ENCODE measurements at regions not wholly inside any gene's neighbourhood (a gene's known extent, or its start where the extent isn't known, plus 50 kb on each side); places are given as distances from the start of the nearest gene placed in this dataset.

DNA sequence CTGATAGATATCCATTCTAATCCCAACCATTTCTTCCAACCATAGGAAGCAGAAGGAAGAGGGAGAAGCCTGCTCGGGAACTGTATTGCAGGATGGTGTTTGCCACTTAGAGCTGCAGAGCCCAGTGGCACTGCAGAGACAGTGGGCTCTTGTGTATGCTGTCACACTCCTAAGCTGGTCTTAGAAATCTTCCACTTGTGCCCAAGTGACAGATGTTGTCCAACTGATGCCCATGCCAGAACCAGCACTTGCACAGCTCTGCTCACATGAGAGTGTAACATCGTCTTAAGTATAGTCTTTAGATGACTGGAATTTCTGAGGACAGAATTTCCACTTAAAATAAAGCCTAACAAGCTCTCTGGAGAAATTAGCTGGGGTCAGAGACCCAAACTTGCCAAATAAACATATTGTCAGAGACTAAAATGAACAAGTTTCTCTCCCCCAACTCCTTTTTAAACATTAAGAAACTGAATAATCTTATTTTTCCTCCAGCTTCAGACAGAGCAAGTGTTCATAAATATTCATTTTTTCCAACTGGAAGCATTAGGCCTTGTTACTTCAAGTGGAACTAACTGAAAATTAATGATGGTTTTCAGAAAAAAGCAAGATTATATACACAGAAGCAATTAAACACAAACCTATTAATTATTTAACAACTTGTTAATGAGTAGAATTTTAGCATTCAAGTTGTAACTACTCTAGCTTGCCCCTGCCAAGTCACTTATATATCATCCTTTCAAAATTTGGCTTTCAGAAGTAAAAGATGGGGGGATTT, 577.3 kb downstream of the AJAP1 start:
- no peak for DNase-seq (ENCODE audit: low spot score)

- no peak for DNase-seq (ENCODE audit: low spot score)
Measured at GRCh38 chr1:5227114-5227513, 572.7 kb downstream of the AJAP1 start.

- DNase-seq (ENCODE audit: low spot score), result no peak
Measured at GRCh38 chr1:5225707-5226704, 571.6 kb downstream of the AJAP1 start.

GRCh38 chr1:5223206-5223605, 568.8 kb downstream of the AJAP1 start:
- DNase-seq (ENCODE audit: low spot score), result no peak

- no peak for DNase-seq (ENCODE audit: low spot score)
Measured at GRCh38 chr1:5222626-5223025, 568.2 kb downstream of the AJAP1 start.

DNA sequence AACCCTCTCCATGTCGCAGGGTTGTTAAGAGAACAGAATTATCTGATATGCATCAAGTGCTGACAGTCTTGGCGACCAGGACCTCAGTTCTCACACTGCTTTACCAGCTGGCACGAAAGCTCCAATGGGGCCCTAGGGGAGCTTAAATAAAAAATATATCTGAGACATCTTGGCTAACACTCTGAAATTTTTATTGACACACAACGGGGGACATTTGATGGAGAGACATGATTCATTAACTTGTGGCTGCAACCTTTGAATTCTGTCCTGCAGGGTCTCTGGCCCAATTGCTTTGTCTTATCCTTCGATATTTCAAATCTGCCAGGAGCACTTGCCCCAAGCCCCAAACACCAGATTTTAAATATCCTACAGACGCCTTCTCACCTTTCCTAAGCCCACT, 567.0 kb downstream of the AJAP1 start:
- no peak for DNase-seq (ENCODE audit: low spot score)

DNA sequence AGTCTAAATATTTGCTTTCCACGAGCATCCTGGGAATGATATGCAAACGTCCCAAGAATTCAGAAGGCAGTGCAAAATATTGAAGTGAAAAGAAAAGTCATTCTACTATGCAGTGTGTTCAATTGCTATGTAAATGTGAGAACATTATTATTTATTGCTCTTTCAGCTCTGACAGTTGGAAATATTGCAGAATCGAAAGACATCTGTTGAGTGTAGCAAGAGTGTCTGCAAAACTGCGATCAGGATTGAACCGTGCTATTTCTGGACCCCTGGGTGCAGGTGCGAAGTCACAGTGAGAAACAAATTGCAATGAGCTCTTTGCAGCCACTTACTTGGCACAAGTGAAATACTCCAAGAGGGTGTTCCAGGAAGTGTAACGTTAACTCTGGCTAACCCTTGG, 566.4 kb downstream of the AJAP1 start:
- no peak for DNase-seq (ENCODE audit: low spot score)

GRCh38 chr1:5220421-5220820, 566.0 kb downstream of the AJAP1 start:
- DNase-seq (ENCODE audit: low spot score), result no peak

- no peak for DNase-seq (ENCODE audit: low spot score)
Measured at GRCh38 chr1:5200006-5200405, 545.6 kb downstream of the AJAP1 start.

- no peak for DNase-seq (ENCODE audit: low spot score)
Measured at GRCh38 chr1:5198328-5198727, 543.9 kb downstream of the AJAP1 start.

GRCh38 chr1:5191470-5191869, 537.1 kb downstream of the AJAP1 start:
- DNase-seq (ENCODE audit: low spot score), result no peak

DNA sequence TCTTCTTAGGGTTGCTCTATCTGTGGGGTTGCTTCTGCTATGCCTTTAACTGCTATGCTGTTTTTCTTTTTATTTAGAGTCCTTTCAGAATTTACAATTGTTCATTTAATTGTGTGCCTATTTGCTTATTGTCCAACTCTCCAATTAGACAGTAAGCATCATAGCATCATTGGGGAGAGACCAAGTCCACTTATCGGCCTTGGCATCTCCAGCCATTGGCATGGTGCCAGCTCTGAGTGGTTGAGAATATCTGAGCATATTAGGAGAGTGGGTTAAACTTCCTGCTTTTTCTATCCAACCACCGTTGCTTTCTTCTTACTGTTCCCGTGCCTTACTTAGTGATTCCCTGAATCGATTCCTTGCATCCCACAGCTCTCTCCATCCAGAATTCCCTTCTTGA, 535.0 kb downstream of the AJAP1 start:
- DNase-seq (ENCODE audit: low spot score), result no peak

DNA sequence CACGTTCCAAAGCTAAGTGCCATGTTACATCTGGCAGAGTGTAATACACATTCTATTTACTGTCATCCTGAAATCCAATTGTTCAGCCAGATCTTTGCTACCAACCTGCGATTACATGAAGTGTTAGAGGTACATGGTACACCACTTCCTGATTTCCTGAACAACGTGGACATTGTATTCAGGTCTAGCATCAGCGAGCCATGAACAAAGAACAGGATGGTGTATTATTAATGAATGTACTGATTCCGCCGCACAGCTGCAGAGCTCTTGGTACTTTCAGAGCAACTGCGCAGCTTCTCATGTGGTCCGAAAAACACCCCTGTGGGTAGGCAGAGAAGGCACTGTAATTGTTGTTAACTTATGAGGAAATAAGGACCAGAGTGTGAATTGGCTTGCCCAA, 511.4 kb downstream of the AJAP1 start:
- DNase-seq (ENCODE audit: low spot score), result no peak

DNA sequence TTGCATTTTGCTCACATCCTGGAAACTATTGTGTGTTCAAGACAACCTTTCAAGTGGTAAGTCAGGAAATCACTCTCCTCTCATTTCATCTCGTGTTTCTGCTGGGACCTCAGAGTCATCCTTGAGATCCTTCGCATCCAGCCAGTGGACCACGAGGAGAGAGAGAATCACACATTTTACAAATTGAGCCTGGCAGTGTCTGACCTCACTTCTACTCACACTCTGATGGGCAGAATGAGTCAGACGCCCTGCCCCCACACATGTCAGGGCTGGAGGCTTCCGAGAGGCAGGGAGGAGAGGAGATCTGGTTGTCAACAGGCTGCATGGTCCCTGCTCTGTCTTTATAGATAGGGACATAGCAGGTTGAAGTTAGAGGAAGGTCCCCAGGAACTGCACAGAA, 509.7 kb downstream of the AJAP1 start:
- DNase-seq (ENCODE audit: low spot score), result peak; percentile 20

- DNase-seq (ENCODE audit: low spot score), result no peak
Measured at GRCh38 chr1:5161372-5161771, 507.0 kb downstream of the AJAP1 start.

DNA sequence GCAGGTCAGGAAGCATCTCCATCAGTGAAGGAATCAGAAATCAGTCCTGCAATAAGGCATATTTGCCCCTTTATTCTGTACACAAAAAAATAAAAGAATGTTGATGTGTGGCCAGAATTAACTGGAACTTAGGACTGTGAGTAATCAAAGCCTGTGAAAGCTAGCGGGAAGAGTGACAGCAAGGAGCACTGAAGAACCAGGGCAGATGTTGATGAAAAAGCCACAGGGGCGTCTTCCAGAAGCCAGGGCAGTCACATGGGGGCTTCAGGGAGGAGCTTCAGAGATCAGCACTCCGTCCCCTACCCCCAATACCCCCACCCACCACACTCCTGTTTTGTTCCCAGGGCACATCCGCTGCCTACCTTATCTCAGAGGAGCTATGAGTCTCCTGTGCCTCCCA, 502.8 kb downstream of the AJAP1 start:
- no peak for DNase-seq (ENCODE audit: low spot score)

- no peak for DNase-seq (ENCODE audit: low spot score)
Measured at GRCh38 chr1:5156416-5157120, 502.2 kb downstream of the AJAP1 start.

- DNase-seq (ENCODE audit: low spot score), result no peak
Measured at GRCh38 chr1:5151511-5151910, 497.1 kb downstream of the AJAP1 start.

- DNase-seq (ENCODE audit: low spot score), result no peak
Measured at GRCh38 chr1:5150191-5150590, 495.8 kb downstream of the AJAP1 start.

GRCh38 chr1:5147806-5148205, 493.4 kb downstream of the AJAP1 start:
- no peak for DNase-seq (ENCODE audit: low spot score)

DNA sequence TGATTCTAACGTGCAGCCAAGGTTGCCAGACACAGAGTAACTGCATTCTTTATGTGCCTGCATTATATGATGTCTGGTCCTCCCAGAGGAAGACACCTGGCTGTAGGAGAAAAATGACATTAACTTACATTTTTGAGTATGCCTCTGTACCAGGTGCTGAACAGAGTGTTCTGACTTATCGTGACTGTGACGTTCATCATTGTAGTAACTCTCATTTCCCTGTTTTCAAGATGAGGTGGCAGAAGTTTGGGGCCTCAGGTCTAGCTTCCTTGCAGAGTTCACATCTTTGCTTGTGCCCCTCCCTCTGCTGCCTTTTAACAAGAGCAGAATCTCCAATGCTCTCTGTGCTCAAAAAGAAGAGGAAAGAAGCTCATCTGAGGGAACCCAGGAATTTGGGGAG, 488.0 kb downstream of the AJAP1 start:
- DNase-seq (ENCODE audit: low spot score), result no peak

- DNase-seq (ENCODE audit: low spot score), result no peak
Measured at GRCh38 chr1:5141750-5142149, 487.3 kb downstream of the AJAP1 start.

DNA sequence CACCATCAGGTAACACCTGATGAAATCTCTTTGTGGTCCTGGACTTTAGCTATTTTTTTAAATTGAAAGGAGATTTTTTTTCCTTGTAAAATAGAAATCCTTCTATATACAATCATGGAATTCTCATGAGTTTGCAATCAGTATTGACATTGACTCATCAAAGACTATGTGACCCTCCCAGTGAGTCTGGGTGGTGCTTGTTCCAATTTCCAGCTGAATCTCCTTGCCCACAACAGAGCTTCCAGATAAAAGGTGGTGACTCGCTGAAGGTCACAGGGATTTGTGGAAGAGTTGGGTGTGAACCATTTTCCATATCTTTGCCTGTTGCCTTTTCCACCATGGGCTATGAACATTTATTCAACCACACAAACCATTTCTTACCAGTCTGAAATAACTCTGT, 486.6 kb downstream of the AJAP1 start:
- peak; percentile 54 for DNase-seq (ENCODE audit: low spot score)
